Small intestine (tissue), 7 donors: ENCODE measurements at regions not wholly inside any gene's neighbourhood (a gene's known extent, or its start where the extent isn't known, plus 50 kb on each side); places are given as distances from the start of the nearest gene placed in this dataset.

Source experiments
- DNase-seq, 2 donors: peaks; one replicate each; pipeline versions ENCODE4 v3.0.0 to v3.0.0-alpha.2; 2013
- FAIRE-seq: peaks from 2 replicates; lab custom pipeline; 2012; peaks lifted over from hg19 to GRCh38; lab: Jason Lieb, UNC
- H3K27ac ChIP-seq, 3 donors: one replicate each; pipeline ENCODE4 v1.5.1; 2013; ENCODE audit warnings: low read length in 2 of 3, mild to moderate bottlenecking in 2 of 3, control low read depth in 1 of 3, inconsistent platforms in 1 of 3, low read depth in 1 of 3, moderate library complexity in 1 of 3
- H3K27me3 ChIP-seq, 3 donors: one replicate each; pipeline ENCODE4 v1.6.1; 2013; ENCODE audit warnings: low read length in 3 of 3, inconsistent platforms in 1 of 3; ENCODE audit not compliant: control insufficient read depth in 3 of 3, insufficient read depth in 3 of 3
- H3K36me3 ChIP-seq, 3 donors: one replicate each; pipeline ENCODE4 v1.6.1; 2013; ENCODE audit warnings: low read length in 3 of 3, inconsistent platforms in 1 of 3, low read depth in 1 of 3, mild to moderate bottlenecking in 1 of 3, moderate library complexity in 1 of 3; ENCODE audit not compliant: control insufficient read depth in 3 of 3, insufficient read depth in 2 of 3
- H3K4me1 ChIP-seq, 3 donors: one replicate each; pipeline ENCODE4 v1.6.1; 2013; ENCODE audit warnings: low read length in 2 of 3, inconsistent platforms in 1 of 3, low read depth in 1 of 3, mild to moderate bottlenecking in 1 of 3, moderate library complexity in 1 of 3; ENCODE audit not compliant: control insufficient read depth in 3 of 3, insufficient read depth in 2 of 3
- H3K4me3 ChIP-seq, 3 donors: one replicate each; pipeline ENCODE4 v1.5.1; 2013; ENCODE audit warnings: low read length in 3 of 3, control low read depth in 1 of 3, inconsistent platforms in 1 of 3, low read depth in 1 of 3, mild to moderate bottlenecking in 1 of 3, moderate library complexity in 1 of 3
- H3K9me3 ChIP-seq, 2 donors: one replicate each; pipeline ENCODE4 v1.6.1; 2013; ENCODE audit warnings: low read depth in 1 of 2, low read length in 1 of 2; ENCODE audit not compliant: control insufficient read depth in 2 of 2, insufficient read depth in 1 of 2
- WGBS, 3 donors: extraction: QIAGEN DNeasy Blood & Tissue Kit; methylation state at CpG; one replicate each; pipeline ENCODE4 v1.1.7; 2013; 5-methylcytosine and 5-hydroxymethylcytosine counted together
- donor health status: healthy with polysubstance abuse.
- donor health status: control.
- donor health status: control.
- donor health status: Bipolar disorder and iron deficiency.
- donor health status: healthy.

DNA sequence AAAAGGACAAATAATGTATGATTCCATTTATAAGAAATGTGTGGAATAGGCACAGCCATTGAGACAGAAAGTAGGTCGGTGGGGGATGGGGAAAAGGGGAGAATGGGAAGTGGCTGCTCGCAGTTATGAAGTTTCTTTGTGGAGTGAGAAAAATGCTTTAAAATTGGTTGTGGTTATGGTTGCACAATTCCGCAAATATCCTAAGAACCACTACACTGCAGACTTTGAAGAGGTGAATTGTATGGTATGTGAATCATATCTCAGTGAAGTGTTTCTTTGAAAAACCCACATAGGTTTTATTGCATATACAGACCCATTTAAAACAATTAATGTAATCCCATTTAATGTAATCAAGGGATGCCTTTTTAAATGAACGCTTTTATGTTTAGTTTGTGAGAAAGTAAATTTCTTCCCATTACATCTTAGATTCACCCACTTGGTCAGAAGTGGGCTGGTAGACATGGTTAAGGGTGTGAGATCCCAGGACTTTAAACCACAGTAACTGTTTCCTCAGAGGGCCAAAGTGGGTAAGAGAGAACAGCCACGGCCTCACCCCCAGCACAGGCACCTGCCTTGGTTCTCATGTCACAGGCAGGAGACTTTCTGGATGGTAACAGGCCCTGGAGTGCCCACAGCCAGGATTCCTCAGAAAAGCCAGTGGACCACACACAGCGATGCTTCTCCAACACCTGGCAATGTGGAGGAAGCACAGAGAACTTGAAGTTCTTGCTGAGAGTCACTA is 119.3 kb upstream of the GJB6 start:
- FAIRE-seq (no peak), DNase-seq (no peak)
- H3K27ac ChIP-seq: no peak overlapping the region
- H3K4me3 ChIP-seq: no peak overlapping the region
- no peaks in the 10 kb centered on the region for H3K27me3 ChIP-seq
- H3K4me1 ChIP-seq: no peaks in the 10 kb centered on the region
- H3K9me3 ChIP-seq: no peaks in the 10 kb centered on the region
- 80 to 85% (median 83%) methylated on average over 6 of the region's 6 CpGs for WGBS, 3 donors
- H3K36me3 ChIP-seq: no peaks in the 10 kb centered on the region

DNA sequence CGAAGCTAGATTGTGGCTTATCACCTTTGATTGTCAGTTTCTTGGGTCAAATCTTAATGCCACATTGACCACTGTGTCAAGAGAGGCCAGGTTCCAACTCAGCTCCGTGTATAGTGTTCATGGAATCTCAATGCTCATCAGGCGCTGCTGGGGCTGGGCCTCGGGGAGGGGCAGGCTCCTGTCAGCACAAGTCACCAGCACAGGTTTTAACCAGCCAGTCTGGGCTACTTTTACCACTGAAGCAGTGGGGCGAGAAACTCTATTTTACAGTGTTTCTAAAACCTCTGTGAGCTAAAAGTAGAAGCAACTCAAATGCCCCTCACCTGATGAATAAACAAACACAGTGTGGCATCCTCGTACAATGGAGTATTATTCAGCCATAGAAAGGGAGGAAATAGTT is 118.7 kb upstream of the GJB6 start:
- FAIRE-seq (no peak), DNase-seq (no peak)
- WGBS, 3 donors: 71 to 84% (median 75%) methylated on average over 6 of the region's 6 CpGs

DNA sequence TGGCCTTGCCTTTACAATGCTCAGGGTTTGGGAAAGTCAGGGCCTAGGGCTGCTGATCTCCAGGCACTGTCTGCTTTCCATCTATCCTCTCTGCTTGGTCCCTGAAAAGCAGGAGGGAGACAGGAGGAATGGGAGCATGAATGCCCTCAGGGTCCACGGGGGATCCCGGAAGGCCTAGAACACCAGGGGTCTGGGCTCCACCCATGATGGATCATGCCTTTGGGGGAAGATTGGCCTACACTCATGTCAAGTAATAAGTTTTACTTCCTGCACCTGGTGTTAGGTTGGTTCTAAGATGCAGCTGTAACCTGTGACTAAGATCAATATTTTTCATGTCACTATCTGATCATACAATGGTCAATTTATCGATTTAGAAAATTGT is 118.3 kb upstream of the GJB6 start:
- Histone ChIP-seq H3K27ac (no peak overlapping the region), H3K4me1 (no peaks in the 10 kb centered on the region), H3K36me3 (no peaks in the 10 kb centered on the region), H3K4me3 (no peak overlapping the region), H3K9me3 (no peaks in the 10 kb centered on the region), H3K27me3 (no peaks in the 10 kb centered on the region)
- no peak for DNase-seq
- no peak for FAIRE-seq
- 77 to 87% (median 87%) methylated on average over 3 of the region's 3 CpGs for WGBS, 3 donors

More for the DNA sequence above, 118.7 kb upstream of the GJB6 start:
- Histone ChIP-seq H3K9me3 (no peaks in the 10 kb centered on the region), H3K4me1 (no peaks in the 10 kb centered on the region), H3K27me3 (no peaks in the 10 kb centered on the region), H3K36me3 (no peaks in the 10 kb centered on the region), H3K27ac (no peak overlapping the region), H3K4me3 (no peak overlapping the region)

DNA sequence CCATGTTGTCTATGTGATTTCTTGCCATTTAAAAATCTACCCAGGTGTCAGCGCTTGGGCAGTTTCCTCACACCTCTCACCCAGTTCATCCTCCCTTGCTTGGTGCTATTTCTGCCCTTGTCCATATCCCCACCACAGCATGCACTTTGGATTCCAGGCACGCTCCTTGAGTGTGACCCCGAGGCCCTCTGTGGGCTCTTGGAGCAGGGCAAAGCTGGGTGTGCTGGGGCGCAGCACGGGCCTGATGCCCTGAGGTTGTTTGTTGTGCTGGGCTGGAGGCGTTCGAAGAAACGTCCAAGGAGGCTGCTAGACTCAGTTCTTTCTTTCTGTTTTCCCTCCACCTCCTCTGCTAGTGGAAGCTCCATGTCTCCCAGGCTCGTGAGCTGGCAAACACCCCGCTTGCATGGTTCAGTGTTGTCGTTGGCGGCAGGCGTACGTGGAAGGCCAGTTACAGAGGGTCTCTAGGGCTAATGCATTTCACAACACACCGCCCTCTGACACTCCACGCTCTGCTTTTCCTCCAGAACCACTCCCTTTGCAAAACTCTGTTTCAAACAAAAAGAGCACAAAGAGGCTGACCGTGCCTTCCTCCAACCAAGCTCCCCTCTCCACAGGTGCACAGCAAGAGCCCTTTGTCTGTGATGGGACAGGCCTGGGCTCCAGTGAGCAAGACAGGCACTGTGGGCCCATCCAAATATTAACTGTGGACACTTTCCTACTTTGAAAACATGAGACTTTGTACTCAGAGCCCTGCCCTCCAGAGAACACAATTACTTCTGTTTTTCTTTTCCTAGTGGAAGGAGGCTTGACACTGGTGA is 117.7 kb upstream of the GJB6 start:
- no peaks in the 10 kb centered on the region for H3K4me1 ChIP-seq
- no peaks in the 10 kb centered on the region for H3K36me3 ChIP-seq
- WGBS, 3 donors: 80 to 86% (median 83%) methylated on average over 17 of the region's 17 CpGs
- H3K27ac ChIP-seq: no peak overlapping the region
- no peak overlapping the region for H3K4me3 ChIP-seq
- DNase-seq (no peak), FAIRE-seq (no peak)
- no peaks in the 10 kb centered on the region for H3K9me3 ChIP-seq
- no peaks in the 10 kb centered on the region for H3K27me3 ChIP-seq

DNA sequence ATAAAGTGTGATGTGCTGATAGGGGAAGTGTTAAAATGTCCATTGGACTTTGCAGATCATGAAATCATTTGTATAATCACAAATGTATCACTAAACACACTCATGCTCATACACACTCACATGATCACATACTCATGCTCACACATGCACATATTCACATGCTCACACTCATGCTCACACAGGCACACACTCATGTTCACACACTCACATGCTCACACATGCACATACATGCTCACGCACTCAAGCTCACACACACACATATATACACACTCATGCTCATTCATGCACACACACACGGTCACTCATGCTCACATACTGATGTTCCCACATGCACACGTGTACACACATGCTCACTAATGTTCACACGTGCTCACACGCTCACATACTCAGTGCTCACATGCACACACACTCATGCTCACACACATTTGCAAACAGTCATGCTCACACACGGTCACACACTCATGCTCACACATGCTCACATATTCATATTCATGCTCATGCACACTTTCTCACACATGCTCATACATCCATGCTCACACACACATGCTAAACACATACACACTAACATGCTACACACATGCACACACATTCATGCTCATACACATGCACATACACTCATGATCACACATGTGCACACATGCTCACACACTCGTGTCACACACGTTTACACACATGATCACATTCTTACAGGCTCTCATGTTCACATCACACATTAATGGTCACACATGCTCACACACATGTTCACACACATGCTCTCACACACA is 116.7 kb upstream of the GJB6 start:
- Histone ChIP-seq H3K4me1 (no peaks in the 10 kb centered on the region), H3K4me3 (no peak overlapping the region), H3K27me3 (no peaks in the 10 kb centered on the region), H3K36me3 (no peaks in the 10 kb centered on the region), H3K27ac (no peak overlapping the region), H3K9me3 (no peaks in the 10 kb centered on the region)
- FAIRE-seq (no peak), DNase-seq (no peak)
- WGBS, 3 donors: 91 to 92% (median 92%) methylated on average over 8 of the region's 8 CpGs

DNA sequence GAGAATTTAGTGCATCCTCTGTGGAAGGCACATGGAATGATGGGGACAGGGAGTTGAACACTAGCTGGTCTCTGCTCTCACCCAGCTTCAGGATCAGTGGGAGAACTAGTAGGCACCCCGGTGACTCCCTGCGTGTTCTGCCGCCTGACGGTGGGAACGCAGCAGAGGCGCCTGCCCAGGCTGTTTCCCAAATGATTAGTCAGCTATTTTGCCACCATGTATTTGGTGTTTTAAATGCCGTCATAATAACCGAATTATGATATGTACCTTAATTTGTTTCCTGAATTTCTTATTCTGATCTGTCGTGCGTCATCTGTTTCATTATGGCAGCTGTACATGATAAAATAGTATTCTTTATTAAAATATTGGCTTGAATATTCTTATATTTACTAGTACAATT is 115.9 kb upstream of the GJB6 start:
- Histone ChIP-seq H3K9me3 (no peaks in the 10 kb centered on the region), H3K27me3 (peaks cover 0 to 2% (median 0%) of the 10 kb centered on the region in 3 donors), H3K4me1 (no peaks in the 10 kb centered on the region), H3K4me3 (no peak overlapping the region), H3K27ac (no peak overlapping the region), H3K36me3 (no peaks in the 10 kb centered on the region)
- no peak for DNase-seq
- FAIRE-seq: no peak
- WGBS, 3 donors: 96 to 98% (median 96%) methylated on average over 10 of the region's 10 CpGs

DNA sequence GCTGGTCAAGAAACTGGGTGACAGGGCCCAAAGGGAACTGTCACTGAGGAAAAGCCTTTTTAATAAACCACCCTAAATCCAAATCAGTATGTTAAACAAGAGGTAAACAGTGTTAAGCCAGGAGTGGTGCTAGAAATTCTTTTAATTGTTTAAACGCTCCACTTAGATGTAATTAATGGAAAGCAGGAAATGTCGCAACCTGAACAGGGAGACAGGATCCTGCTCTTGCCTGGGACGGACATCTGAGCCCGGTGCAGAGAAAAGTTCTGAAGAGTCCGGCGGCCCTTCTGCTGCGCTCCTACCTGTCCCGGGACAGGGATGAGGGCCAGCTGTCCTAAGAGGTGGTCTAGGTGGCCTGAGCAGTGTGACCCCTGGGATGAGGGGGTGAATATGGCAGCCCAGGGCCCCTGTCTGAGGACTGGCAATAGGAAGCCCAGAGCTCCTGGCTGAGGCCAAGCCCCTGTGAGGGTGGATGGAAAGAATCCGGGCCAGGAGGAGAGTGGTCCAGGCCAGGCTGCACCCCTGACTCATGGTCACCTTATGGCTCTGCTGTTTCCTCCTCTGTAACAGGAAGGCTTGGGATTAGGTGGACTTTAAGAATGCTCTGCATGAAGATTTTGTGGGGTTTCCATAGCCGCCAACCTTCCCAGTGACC is 112.8 kb upstream of the GJB6 start:
- WGBS, 3 donors: 84 to 91% (median 91%) methylated on average over 10 of the region's 10 CpGs
- Histone ChIP-seq H3K27ac (no peak overlapping the region), H3K4me1 (no peaks in the 10 kb centered on the region), H3K36me3 (no peaks in the 10 kb centered on the region), H3K27me3 (peaks cover 0 to 2% (median 0%) of the 10 kb centered on the region in 3 donors), H3K9me3 (no peaks in the 10 kb centered on the region), H3K4me3 (no peak overlapping the region)
- FAIRE-seq (no peak), DNase-seq (no peak)

DNA sequence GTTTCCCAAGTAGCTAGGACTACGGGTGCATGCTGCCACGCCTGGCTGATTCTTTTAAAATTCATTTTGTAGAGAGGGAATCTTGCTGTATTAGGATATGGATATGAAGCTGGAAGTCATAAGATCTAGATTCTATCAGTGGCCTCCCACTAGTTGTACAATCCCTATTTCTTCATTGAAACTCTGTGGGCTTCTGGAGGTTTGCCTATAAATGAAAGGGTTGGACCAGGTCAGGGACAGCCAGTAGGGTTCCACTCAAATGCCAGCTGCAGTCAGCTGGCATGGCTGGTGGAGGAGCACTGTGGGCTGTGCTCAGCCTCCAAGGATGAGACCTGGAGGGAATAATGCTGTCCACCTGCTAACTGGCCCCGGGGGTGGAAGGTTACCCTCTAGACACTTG is 110.2 kb upstream of the GJB6 start:
- H3K4me3 ChIP-seq: no peak overlapping the region
- H3K4me1 ChIP-seq: no peaks in the 10 kb centered on the region
- no peaks in the 10 kb centered on the region for H3K36me3 ChIP-seq
- WGBS, 3 donors: 89 to 93% (median 93%) methylated on average over 3 of the region's 3 CpGs
- H3K27ac ChIP-seq: no peak overlapping the region
- FAIRE-seq (no peak), DNase-seq (no peak)
- peaks cover 0 to 2% (median 0%) of the 10 kb centered on the region in 3 donors for H3K27me3 ChIP-seq
- no peaks in the 10 kb centered on the region for H3K9me3 ChIP-seq
